HG03571 (cell line): ENCODE measurements at regions not wholly inside any gene's neighbourhood (a gene's known extent, or its start where the extent isn't known, plus 50 kb on each side); places are given as distances from the start of the nearest gene placed in this dataset.
"Not testable (repeated sequence)": the region's sequence is repeated elsewhere in the genome, so short reads cannot be mapped to it uniquely, and the experiment has no call there.

Source experiments
- ATAC-seq: cut with Tn5 transposase; IDR thresholded peaks from one replicate; pipeline ENCODE4 v1.9.1; 2021; ENCODE audit not compliant: unreplicated experiment

DNA sequence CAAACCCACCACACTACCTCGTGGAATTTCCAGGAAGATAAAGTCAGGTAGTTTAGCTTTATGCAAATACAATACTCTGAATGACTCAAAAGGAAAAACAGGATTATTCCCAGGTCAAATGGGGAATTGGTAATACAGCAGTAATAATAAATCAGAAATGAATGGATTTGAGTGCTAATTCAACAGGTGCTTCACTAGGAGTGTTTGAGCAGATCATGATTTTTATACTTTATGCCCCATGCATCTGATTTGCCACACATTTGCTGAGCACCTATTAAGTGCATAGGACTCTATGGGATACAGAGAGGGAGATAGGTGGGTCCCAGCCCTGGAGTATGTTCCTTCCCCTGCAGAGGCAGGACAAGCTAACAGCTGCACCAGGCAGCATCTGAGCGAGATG, 381.4 kb upstream of the PODXL start:
- no peak for ATAC-seq

DNA sequence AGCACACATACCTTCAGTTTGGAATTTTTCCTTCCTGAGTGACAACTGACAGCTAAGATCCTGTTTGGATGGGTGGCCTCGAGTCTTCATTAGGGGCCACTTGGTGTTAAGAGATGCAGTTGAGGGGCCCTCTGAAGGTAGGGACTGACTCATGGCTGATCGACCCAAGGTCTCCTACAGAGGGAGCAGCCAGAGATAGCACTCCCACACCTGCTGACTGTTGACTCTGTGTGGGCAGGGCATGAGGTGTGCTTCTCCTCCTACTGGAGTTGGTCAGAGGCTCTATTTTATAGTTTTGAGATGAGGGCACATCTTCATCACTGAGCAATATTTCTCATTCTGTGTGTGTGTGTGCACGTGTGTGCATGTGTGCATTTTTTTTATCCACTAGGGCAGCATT, 378.8 kb upstream of the PODXL start:
- no peak for ATAC-seq

DNA sequence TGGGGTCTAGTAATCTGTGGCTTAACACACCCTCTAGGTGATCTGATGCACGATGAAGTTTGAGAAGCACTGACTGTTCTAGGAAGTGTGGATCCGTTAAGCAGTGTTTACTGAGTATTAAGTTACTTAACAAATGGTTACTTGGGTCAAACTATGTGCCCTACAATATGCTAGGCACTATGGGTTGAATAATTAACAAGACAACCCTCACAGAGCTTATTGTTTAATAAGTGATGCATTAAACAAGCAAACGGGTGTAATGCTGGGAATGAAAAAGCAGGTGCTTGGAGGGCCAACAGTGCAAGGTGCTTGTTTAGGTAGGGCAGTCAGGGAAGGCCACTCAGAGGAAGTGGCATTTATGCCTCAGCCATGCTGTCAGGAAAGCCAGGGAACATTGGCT, 378.0 kb upstream of the PODXL start:
- ATAC-seq: no peak

DNA sequence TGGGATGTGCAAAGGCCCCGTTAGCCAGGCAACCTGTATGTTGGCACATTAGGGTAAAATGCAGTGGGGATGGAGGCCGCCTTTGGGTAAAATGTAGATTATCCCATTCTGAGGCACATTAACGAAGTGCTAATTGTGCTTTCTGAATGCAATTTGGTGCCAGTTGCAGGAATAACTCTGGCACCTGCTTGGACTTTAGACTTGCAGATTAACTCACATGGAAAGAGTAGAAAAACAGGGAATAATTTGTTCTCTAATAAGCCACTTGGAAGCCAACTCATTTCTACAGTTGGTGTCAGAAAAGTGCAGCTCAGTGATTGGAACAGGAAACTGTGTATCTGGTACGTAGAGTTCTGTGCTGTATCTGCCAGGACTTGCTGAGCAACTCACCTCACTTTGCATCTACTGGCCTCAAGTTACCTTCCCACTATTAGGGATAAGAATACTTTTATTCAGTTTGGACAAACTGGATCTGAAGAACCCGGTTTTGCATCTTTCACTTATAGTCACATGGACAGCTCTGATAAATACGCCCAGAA, 377.4 kb upstream of the PODXL start:
- ATAC-seq: no peak

DNA sequence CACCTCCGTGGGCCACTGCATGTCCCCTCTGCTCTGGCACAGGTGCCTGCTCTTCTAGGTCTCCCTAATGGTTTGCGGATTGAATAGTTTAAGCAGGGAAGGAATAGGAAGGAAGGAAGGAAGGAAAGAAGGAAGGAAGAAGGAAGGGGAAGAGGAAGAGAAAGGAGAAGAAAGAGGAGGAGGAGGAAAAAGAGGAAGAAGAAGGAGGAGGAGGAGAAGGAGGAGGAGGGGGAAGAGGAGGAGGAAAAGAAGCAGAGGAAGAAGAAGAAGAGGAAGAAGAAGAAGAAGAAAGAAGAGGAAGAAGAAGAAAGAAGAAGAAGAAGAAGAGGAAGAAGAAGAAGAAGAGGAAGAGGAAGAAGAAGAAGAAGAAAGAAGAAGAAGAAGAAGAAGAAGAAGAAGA, 376.8 kb upstream of the PODXL start:
- not testable (repeated sequence) for ATAC-seq

DNA sequence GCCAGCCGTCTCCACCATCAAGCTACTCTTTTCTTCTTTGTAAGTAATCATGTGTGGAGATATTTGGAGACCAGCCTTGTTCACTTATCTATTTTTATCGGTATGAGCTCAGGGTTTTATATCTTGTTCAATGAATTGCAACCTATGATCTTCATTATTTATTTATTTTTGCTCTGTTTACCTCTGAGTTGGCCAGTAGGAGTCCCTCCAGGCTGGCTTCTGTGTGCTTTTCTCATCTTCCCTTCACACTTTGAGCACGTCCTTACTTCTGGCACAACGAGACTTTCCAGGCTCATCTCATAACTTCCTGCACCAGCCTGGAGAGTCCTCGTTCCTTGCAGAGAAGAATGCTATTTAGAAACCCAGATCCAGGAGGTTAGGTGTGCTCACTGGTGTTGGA, 375.8 kb upstream of the PODXL start:
- ATAC-seq: no peak

DNA sequence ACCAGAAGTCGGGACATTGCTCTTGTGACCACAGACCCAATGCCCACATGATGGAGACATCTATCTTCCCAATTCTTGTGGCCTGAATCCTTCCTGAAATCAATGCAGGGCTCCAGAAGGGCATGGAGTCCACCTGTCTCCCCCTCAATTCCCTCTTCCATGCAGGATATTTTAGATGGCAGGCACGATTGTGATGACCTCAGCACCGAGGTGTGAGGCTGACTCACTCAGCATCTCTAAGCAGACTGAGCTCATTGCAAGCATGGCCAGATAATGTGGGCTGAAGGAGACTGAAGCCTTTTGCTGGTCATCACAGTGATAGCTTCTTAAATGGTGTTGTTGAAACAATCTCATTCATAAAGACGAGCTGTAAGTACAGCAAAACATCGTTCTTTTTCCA, 374.9 kb upstream of the PODXL start:
- ATAC-seq: no peak

DNA sequence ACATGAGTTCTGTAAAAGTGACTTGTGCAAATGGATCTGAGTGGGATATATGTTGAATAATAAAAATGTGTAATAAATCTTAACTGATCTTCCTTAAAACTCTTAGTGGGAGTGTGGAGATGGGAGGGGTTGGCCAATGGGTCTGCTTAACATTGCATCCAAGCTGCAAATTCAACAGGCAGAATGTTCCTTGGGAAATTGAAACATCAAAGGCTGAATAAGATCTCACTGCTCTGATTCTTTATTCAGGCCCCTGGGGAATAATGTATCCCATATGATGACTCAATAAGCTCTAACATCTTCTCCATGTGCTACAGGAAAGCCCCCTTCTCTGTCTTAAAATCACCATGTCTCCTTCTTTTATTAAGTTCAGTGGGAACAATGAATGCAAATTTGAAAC, 373.2 kb upstream of the PODXL start:
- no peak for ATAC-seq

DNA sequence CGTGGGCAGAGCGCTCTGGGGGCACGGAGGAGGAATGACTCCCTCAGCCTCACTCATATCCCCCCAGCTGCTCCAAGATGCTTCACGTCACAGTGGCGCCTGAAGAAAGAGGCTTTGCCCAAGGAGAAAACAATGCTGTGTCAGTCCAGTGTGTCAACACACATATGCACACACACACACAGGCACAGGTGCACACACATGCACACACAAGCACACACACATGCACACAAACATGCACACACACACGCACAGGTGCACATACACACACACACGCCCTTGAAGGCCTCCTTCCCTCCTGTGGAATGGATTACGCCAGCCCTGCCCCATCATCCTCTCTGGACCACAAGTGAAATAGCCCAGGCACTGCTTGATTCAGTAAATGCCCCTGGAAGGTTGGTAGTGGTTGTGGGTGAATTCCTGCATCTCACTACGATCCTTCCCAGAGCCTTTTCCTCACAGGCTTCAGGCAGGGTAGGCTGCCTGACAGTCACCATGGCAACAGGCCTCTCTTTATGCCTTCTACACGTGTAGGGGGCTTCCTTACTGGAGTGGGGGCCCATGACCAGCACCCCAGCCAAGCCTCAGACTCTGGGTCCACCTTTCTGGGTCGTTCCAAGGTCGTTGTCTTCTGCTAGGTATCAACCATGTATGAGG, 371.5 kb upstream of the PODXL start:
- no peak for ATAC-seq

DNA sequence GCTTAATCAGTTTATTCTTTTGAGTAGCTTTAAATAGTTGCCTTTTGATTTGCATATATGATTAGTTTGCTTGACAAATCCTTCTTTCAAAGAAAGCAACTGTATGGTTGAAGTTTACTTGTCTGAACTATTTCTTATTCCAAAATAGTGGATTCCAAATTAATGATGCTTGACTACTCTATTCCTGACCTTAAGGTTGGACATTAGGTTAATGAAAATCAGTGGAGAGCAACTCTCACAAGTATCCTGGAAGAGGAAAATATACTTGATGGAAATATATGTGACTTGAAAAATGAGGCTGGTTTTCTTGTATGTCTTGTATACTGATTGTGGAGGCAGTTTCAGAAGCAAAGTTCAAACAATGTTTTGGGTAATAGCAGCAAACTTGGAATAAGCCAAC, 369.2 kb upstream of the PODXL start:
- ATAC-seq: no peak

DNA sequence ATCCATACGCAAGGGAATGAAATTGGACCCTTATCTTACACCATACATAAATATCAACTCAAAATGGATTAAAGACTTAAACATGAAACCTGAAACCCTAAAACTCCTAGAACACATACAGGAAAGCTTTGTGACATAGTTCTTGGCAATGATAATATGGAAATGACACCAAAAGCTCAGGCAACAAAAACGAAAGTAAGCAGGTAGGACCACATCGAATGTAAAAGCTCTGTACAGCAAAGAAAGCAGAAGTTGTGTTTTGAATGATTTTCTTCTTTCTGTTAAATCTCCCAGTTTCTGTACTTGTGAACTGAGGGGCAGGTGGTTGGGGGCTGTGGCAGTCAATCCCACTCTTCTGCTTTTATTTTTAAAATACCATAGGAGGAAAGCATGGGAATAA, 368.4 kb upstream of the PODXL start:
- no peak for ATAC-seq

DNA sequence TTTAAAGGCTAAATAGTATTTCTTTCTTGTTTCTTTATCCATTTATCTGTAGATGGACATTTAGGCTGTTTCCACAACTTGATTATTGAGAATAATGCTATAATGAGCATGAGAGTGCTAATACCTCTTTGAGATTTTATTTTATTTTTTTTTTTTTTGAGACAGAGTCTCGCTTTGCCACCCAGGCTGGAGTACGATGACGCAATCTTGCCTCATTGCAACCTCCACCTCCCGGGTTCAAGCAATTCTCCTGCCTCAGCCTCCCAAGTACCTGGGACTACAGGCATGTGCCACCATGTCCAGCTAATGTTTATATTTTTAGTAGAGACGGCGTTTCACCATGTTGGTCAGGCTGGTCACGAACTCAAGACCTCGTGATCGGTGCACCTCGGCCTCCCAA, 366.5 kb upstream of the PODXL start:
- not testable (repeated sequence) for ATAC-seq

DNA sequence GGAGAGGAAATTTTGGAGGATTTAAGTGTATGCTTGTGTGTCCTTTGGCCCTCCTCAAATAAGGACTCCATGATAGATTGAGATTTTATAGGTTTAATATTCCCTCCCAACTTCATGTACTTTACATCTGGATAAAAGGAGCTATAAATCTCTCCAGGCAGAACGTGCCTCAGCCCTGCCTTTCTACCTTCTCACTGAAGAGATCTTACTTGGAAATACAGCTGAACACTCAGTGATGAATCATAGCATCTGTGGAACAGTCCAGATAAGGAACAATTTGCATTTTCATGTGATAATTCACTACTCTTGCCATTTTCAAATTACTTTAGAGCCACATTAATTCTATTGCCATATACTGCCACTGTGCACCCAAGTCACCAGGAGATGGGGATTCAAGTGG, 364.6 kb upstream of the PODXL start:
- ATAC-seq: no peak

DNA sequence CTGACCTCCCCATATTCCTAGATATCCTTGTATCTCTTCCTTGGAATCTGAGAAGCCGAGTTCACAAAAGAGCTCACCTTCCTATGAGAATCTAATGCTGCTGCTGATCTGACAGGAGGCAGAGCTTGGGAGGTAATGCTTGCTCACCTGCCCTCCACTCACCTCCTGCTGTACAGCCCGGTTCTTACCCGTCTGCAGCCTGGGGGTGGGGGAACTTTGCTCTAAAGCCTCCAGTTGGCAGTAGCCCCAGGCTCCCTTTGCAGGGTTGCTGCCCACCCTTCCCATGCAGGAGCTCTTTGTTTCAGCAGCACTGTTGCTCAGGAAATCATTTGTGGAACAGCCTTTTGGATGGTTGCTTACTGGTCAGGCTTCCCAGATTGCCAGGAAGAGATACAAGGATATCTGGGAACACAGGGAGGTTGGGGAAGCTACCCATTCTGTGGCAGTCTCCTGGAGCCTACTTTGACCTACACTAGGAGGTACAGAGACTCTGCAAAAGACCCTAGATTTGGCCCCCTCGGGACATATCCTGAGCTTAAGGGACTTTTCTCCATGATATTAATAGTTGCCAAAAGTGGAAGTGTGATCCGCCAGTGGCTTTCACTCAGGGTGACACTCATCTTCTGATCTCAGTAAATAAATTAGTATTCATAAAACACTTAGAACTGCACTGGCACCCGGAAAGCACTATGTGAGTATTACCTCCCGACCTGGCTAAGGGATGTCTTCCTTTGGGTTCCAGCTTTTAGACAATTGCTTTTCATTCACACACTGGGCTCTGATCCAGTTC, 363.7 kb upstream of the PODXL start:
- peak; percentile 50 for ATAC-seq

DNA sequence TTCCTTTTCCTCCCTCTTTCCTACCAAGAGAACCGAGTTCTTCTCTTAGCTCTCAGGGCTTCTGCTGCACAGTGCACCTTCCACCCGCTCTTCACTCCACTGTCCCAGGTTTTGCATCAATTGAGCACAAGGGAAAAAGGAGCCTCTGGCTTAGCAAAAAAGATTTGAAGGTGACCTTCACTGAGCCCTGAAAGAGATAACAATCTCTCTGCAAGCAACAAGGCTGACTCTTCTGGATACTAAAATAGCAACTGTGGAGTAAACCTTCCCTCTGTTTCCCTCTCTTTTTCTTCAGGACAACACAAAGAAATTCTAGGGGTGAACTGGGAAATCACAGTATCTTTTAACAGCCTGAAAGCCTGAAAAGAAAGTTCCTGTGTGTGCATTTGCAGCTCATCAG, 354.7 kb upstream of the PODXL start:
- no peak for ATAC-seq

DNA sequence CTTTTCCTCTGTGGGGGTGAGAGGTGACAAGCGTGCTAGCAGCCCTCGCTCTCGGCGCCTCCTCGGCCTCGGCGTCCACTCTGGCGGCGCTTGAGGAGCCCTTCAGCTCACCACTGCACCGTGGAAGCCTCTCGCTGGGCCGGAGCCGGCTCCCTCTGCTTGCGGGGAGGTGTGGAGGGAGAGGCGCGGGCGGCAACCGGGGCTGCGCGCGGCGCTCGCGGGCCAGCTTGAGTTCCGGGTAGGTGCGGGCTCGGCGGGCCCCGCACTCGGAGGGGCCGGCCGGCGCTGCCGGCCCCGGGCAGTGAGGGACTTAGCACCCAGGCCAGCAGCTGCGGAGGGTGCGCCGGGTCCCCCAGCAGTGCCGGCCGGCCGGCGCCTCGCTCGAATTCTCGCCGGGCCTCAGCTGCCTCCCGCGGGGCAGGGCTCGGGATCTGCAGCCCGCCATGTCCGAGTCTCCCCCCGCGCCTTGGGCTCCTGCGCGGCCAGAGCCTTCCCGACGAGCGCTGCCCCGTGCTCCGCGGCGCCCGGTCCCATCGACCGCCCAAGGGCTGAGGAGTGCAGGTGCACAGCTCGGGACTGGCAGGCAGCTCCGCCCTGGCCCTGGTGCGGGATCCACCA, 352.8 kb upstream of the PODXL start:
- ATAC-seq: no peak

DNA sequence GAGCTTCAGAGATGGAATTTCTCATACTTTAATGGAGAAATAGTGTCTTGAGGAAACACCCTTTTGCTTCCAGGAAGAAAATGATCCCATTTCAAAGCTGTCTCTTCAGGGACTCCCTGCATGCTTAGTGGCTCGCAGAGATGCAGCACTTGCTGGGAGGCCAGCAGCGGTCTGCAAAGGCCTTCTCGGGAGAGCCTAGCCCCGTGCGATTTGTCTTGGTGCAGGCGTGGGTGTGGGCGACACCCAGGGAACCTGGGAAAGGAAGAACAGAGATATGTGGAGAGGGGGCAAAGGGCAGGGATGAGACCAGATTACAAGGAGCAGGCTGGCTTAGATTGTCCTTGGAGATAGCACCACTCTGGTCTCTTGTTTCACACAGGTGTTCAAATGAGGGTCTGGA, 352.3 kb upstream of the PODXL start:
- ATAC-seq: no peak

DNA sequence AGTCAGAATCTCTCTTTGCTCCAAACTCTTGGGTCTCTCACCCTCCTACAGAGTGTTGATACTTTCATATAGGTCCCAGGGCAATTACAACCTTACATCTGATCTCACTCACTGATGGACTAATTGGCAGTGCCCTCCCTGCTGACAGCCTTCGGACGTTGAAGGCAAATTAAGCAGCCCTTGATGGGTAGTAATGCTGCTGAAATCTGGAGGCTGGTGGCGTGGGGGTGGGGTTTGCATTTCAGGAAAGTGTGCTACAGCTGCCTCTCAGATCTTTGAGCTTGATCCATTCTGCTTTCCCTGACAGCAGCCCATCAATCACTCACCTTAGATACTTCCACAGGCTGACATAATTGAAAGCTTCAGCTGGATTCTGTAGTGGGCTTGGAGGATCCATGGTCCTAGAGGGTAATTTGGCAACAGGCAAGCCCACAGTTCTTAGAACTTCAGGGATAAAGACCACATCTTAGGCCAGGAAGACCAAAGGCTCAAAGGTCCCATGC, 349.1 kb upstream of the PODXL start:
- ATAC-seq: no peak

DNA sequence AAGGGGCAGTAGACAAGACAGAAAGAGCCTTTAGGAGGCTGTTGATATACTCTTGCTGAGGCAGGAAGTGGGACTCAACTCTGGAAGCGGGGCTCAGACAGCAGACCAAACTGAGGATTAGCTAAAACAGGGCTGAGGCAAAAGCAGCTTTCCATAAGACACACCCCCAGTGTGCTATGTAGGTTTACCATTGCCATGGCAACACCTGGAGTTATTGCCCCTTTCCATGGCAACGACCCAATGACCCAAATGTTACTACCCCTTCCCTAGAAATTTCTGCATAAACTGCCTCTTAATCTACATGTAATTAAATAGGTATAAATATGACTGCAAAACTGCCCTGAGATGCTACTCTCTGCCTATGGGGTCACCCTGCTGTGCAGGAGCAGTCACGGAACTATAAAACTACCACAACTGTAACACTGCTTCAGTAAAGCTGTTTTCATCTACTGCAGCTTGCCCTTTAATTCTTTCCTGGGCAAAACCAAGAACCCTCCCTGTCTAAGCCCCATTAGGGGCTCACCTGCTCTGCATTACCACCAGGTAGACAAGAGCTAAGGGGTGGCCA, 348.4 kb upstream of the PODXL start:
- no peak for ATAC-seq

DNA sequence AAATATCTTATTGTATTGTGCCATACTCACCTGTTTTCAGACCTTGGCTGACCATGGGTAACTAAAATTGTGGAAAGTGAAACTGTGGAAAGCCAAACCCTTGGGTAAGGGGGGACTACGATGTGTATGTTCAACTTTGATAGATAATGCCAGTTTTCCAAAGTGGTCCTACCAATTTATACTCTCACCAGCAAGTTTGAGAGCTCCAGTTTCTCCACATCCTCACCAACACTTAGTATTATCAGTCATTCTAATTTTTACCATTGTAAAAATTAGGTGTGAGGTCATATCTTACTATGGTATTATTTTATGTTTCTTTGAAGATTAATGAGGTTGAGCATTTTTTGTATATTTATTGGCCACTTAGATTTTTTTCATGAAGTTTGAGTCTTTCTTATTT, 346.9 kb upstream of the PODXL start:
- ATAC-seq: no peak

DNA sequence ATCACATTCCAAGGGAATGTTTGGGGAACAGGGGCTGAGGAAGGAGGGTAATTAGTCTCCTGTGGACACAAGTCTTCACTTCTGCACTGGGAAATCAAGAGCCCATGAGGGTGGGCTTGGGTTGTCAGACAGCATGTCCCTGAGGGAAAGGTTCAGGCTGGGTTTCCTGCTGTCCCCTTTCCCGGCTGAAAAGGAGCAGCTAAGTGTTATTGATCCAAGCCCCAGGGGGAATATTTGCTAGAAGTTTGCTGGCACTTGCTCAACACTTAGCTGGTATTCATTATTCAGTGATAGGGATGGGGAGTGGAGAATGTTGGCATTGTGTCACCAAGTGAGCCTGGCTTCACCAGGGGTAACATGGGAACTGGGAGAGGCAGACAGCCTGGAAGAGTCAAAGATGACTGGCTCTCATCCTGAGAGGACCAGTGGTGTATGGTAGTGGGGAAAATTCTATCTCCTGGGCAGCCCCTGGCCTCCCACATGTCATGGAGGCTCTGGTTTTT, 344.4 kb upstream of the PODXL start:
- no peak for ATAC-seq
